ENCODE measurements at regions not wholly inside any gene's neighbourhood (a gene's known extent, or its start where the extent isn't known, plus 50 kb on each side); places are given as distances from the start of the nearest gene placed in this dataset.
"Not testable (repeated sequence)": the region's sequence is repeated elsewhere in the genome, so short reads cannot be mapped to it uniquely, and the experiment has no call there.

GRCh38 chr4:31482691-31483090 is 762.5 kb downstream of the PCDH7 start:
- DNase-seq (ENCODE audit: low spot score): no peak

- not testable (repeated sequence) for DNase-seq (ENCODE audit: low spot score)
Observed at GRCh38 chr4:31499216-31499615, 779.0 kb downstream of the PCDH7 start.

- no peak for DNase-seq (ENCODE audit: low spot score)
Observed at GRCh38 chr4:31516520-31516919, 796.4 kb downstream of the PCDH7 start.

GRCh38 chr4:31518796-31519250 is 798.7 kb downstream of the PCDH7 start:
- no peak for DNase-seq (ENCODE audit: low spot score)

GRCh38 chr4:31530555-31530954 is 810.4 kb downstream of the PCDH7 start:
- no peak for DNase-seq (ENCODE audit: low spot score)

GRCh38 chr4:31538877-31539276 is 818.7 kb downstream of the PCDH7 start:
- DNase-seq (ENCODE audit: low spot score): no peak

- peak; percentile 25 for DNase-seq (ENCODE audit: low spot score)
Observed at GRCh38 chr4:31539284-31540069, 819.3 kb downstream of the PCDH7 start.

GRCh38 chr4:31545330-31545729 is 825.2 kb downstream of the PCDH7 start:
- DNase-seq (ENCODE audit: low spot score): no peak

- DNase-seq (ENCODE audit: low spot score): no peak
Observed at GRCh38 chr4:31545755-31546154, 825.6 kb downstream of the PCDH7 start.

GRCh38 chr4:31548021-31548420 is 827.9 kb downstream of the PCDH7 start:
- no peak for DNase-seq (ENCODE audit: low spot score)

GRCh38 chr4:31548823-31549222 is 828.7 kb downstream of the PCDH7 start:
- peak; percentile 2 for DNase-seq (ENCODE audit: low spot score)

- DNase-seq (ENCODE audit: low spot score): no peak
Observed at GRCh38 chr4:31549256-31549655, 829.1 kb downstream of the PCDH7 start.

GRCh38 chr4:31557437-31557836 is 837.3 kb downstream of the PCDH7 start:
- DNase-seq (ENCODE audit: low spot score): no peak

GRCh38 chr4:31573554-31573953 is 853.4 kb downstream of the PCDH7 start:
- no peak for DNase-seq (ENCODE audit: low spot score)

GRCh38 chr4:31575504-31575903 is 855.3 kb downstream of the PCDH7 start:
- no peak for DNase-seq (ENCODE audit: low spot score)

- DNase-seq (ENCODE audit: low spot score): no peak
Observed at GRCh38 chr4:31580843-31581242, 860.7 kb downstream of the PCDH7 start.

- no peak for DNase-seq (ENCODE audit: low spot score)
Observed at GRCh38 chr4:31585503-31585902, 865.3 kb downstream of the PCDH7 start.

- DNase-seq (ENCODE audit: low spot score): no peak
Observed at GRCh38 chr4:31592293-31592692, 872.1 kb downstream of the PCDH7 start.

- DNase-seq (ENCODE audit: low spot score): no peak
Observed at GRCh38 chr4:31595496-31595895, 875.3 kb downstream of the PCDH7 start.

- DNase-seq (ENCODE audit: low spot score): no peak
Observed at GRCh38 chr4:31598639-31599038, 878.5 kb downstream of the PCDH7 start.

GRCh38 chr4:31601793-31602192 is 881.6 kb downstream of the PCDH7 start:
- no peak for DNase-seq (ENCODE audit: low spot score)

- DNase-seq (ENCODE audit: low spot score): no peak
Observed at GRCh38 chr4:31613946-31614623, 893.9 kb downstream of the PCDH7 start.

GRCh38 chr4:31617667-31618066 is 897.5 kb downstream of the PCDH7 start:
- DNase-seq (ENCODE audit: low spot score): no peak

- DNase-seq (ENCODE audit: low spot score): no peak
Observed at GRCh38 chr4:31620476-31620875, 900.3 kb downstream of the PCDH7 start.
